NB4 (cell line): ENCODE measurements at regions not wholly inside any gene's neighbourhood (a gene's known extent, or its start where the extent isn't known, plus 50 kb on each side); places are given as distances from the start of the nearest gene placed in this dataset.

Experiments used
- DNase-seq: peaks from one replicate; pipeline ENCODE4 v3.0.0; 2010; ENCODE audit warnings: low read depth
- H3K4me3 ChIP-seq: one replicate; pipeline ENCODE4 v1.5.1; 2011; ENCODE audit warnings: mild to moderate bottlenecking, low read depth, low read length, moderate library complexity
- CTCF ChIP-seq: IDR thresholded peaks from one replicate; pipeline ENCODE4 v1.5.1; 2012; ENCODE audit warnings: low read depth, low read length
- MAX ChIP-seq: IDR thresholded peaks from 2 replicates; pipeline ENCODE4 v1.6.1; 2011; ENCODE audit warnings: low read depth, low read length
- MYC ChIP-seq: IDR thresholded peaks from 2 replicates; pipeline ENCODE4 v1.6.1; 2011; ENCODE audit warnings: low read depth, low read length
- POLR2A ChIP-seq: IDR thresholded peaks from 2 replicates; pipeline ENCODE4 v1.6.1; 2011; ENCODE audit warnings: mild to moderate bottlenecking; ENCODE audit not compliant: insufficient read length; ENCODE audit errors: extremely low read depth

- no peak for DNase-seq
- no peak overlapping the region for H3K4me3 ChIP-seq
These were observed 94.2 kb upstream of the WLS start for GRCh38 chr1:68326481-68326880.

GRCh38 chr1:68324316-68324715, 92.0 kb upstream of the WLS start:
- no peak overlapping the region for H3K4me3 ChIP-seq
- TF ChIP-seq MAX (no peak), CTCF (no peak), MYC (no peak), POLR2A (no peak)
- no peak for DNase-seq

More at GRCh38 chr1:68326481-68326880, 94.2 kb upstream of the WLS start:
- TF ChIP-seq MAX (no peak), MYC (no peak), POLR2A (no peak), CTCF (no peak)

- no peak for DNase-seq
- no peak overlapping the region for H3K4me3 ChIP-seq
- no peak for TF ChIP-seq MAX
- no peak for TF ChIP-seq POLR2A
- TF ChIP-seq CTCF = no peak
- TF ChIP-seq MYC = no peak
These were observed 90.7 kb upstream of the WLS start for GRCh38 chr1:68322837-68323687.

GRCh38 chr1:68322096-68322495, 89.8 kb upstream of the WLS start:
- H3K4me3 ChIP-seq = no peak overlapping the region
- no peak for DNase-seq
- TF ChIP-seq POLR2A = no peak
- no peak for TF ChIP-seq MYC
- TF ChIP-seq CTCF = no peak
- TF ChIP-seq MAX = no peak

- no peak for DNase-seq
- TF ChIP-seq CTCF = no peak
- TF ChIP-seq MAX = no peak
- no peak for TF ChIP-seq POLR2A
- no peak for TF ChIP-seq MYC
- no peak overlapping the region for H3K4me3 ChIP-seq
These were observed 88.9 kb upstream of the WLS start for GRCh38 chr1:68321084-68321685.
